ENCODE measurements at regions not wholly inside any gene's neighbourhood (a gene's known extent, or its start where the extent isn't known, plus 50 kb on each side); places are given as distances from the start of the nearest gene placed in this dataset.

DNA sequence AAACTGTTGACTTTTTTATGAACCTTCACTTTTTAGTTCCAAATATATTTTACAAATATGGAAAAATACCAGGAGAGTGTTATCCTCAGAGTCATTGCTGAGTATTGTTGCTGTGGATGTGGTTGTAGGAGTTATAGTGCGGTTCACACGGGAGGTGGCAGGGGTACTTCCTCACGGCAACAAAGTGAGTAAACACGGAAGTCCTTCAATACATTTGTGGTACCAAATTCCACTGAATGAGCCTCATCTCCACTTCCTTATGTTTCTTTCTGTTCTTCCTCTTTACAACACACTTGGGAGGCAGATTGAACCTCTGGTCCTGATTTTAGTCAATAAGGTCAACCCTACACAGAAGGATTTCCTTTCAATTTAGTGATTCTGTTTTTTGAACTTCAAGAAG is 371.8 kb downstream of the BTBD3 start:
- no peak for ATAC-seq
- TF ChIP-seq TCF4 (CRISPR knock-in tag; IDR thresholded peaks at IDR 0.05; ENCODE audit: borderline replicate concordance) (no peak), ZC3H10 (CRISPR knock-in tag; IDR thresholded peaks at IDR 0.05) (no peak), ZFP3 (CRISPR knock-in tag; IDR thresholded peaks at IDR 0.05) (no peak), ZFP30 (CRISPR knock-in tag; IDR thresholded peaks at IDR 0.05) (no peak), BACH2 (CRISPR knock-in tag; IDR thresholded peaks at IDR 0.05; ENCODE audit: borderline replicate concordance) (no peak), GLIS3 (CRISPR knock-in tag; IDR thresholded peaks at IDR 0.05) (no peak), PPARA (CRISPR knock-in tag; IDR thresholded peaks at IDR 0.05; ENCODE audit: borderline replicate concordance) (no peak), ESRRG (CRISPR knock-in tag; IDR thresholded peaks at IDR 0.05) (no peak), CSDC2 (CRISPR knock-in tag; IDR thresholded peaks at IDR 0.05) (no peak), OSR1 (CRISPR knock-in tag; IDR thresholded peaks at IDR 0.05) (no peak), TOX (CRISPR knock-in tag; IDR thresholded peaks at IDR 0.05; ENCODE audit: borderline replicate concordance) (no peak), ARNTL (CRISPR knock-in tag; IDR thresholded peaks at IDR 0.05; ENCODE audit: borderline replicate concordance, low read depth) (no peak)
- TF ChIP-seq, protein P1, sequence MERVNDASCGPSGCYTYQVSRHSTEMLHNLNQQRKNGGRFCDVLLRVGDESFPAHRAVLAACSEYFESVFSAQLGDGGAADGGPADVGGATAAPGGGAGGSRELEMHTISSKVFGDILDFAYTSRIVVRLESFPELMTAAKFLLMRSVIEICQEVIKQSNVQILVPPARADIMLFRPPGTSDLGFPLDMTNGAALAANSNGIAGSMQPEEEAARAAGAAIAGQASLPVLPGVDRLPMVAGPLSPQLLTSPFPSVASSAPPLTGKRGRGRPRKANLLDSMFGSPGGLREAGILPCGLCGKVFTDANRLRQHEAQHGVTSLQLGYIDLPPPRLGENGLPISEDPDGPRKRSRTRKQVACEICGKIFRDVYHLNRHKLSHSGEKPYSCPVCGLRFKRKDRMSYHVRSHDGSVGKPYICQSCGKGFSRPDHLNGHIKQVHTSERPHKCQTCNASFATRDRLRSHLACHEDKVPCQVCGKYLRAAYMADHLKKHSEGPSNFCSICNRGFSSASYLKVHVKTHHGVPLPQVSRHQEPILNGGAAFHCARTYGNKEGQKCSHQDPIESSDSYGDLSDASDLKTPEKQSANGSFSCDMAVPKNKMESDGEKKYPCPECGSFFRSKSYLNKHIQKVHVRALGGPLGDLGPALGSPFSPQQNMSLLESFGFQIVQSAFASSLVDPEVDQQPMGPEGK (CRISPR knock-in tag; IDR thresholded peaks at IDR 0.05; ENCODE audit: borderline replicate concordance), result no peak
- TF ChIP-seq, protein P2, sequence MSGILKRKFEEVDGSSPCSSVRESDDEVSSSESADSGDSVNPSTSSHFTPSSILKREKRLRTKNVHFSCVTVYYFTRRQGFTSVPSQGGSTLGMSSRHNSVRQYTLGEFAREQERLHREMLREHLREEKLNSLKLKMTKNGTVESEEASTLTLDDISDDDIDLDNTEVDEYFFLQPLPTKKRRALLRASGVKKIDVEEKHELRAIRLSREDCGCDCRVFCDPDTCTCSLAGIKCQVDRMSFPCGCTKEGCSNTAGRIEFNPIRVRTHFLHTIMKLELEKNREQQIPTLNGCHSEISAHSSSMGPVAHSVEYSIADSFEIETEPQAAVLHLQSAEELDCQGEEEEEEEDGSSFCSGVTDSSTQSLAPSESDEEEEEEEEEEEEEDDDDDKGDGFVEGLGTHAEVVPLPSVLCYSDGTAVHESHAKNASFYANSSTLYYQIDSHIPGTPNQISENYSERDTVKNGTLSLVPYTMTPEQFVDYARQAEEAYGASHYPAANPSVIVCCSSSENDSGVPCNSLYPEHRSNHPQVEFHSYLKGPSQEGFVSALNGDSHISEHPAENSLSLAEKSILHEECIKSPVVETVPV (CRISPR knock-in tag; IDR thresholded peaks at IDR 0.05), result no peak
- TF ChIP-seq, protein P3, sequence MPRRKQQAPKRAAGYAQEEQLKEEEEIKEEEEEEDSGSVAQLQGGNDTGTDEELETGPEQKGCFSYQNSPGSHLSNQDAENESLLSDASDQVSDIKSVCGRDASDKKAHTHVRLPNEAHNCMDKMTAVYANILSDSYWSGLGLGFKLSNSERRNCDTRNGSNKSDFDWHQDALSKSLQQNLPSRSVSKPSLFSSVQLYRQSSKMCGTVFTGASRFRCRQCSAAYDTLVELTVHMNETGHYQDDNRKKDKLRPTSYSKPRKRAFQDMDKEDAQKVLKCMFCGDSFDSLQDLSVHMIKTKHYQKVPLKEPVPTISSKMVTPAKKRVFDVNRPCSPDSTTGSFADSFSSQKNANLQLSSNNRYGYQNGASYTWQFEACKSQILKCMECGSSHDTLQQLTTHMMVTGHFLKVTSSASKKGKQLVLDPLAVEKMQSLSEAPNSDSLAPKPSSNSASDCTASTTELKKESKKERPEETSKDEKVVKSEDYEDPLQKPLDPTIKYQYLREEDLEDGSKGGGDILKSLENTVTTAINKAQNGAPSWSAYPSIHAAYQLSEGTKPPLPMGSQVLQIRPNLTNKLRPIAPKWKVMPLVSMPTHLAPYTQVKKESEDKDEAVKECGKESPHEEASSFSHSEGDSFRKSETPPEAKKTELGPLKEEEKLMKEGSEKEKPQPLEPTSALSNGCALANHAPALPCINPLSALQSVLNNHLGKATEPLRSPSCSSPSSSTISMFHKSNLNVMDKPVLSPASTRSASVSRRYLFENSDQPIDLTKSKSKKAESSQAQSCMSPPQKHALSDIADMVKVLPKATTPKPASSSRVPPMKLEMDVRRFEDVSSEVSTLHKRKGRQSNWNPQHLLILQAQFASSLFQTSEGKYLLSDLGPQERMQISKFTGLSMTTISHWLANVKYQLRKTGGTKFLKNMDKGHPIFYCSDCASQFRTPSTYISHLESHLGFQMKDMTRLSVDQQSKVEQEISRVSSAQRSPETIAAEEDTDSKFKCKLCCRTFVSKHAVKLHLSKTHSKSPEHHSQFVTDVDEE (CRISPR knock-in tag; IDR thresholded peaks at IDR 0.05), result no peak
- TF ChIP-seq, protein P4, sequence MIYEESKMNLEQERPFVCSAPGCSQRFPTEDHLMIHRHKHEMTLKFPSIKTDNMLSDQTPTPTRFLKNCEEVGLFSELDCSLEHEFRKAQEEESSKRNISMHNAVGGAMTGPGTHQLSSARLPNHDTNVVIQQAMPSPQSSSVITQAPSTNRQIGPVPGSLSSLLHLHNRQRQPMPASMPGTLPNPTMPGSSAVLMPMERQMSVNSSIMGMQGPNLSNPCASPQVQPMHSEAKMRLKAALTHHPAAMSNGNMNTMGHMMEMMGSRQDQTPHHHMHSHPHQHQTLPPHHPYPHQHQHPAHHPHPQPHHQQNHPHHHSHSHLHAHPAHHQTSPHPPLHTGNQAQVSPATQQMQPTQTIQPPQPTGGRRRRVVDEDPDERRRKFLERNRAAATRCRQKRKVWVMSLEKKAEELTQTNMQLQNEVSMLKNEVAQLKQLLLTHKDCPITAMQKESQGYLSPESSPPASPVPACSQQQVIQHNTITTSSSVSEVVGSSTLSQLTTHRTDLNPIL (CRISPR knock-in tag; IDR thresholded peaks at IDR 0.05; ENCODE audit: low read depth), result no peak

DNA sequence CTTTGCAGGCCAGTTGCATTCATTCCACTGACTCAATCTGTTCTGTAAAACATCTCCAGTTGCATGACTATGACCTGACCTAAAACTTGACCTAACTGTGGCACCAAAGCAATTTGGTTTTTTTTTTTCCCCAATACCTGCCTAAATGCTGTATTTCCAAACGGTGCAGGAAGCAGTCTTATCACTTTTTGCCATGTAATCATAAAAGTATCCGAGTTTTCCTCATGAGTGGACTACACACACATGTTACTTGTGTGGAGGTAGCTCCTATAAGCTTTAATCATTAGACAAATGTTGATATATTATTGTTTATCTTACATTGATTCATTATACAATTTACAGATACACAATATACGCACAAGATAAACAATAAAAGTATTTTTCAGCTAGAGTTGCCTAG is 373.7 kb downstream of the BTBD3 start:
- TF ChIP-seq ZNF70 (CRISPR knock-in tag; IDR thresholded peaks at IDR 0.05), result no peak
- TF ChIP-seq, protein P3 (CRISPR knock-in tag; IDR thresholded peaks at IDR 0.05), result no peak
- TF ChIP-seq OSR1 (CRISPR knock-in tag; IDR thresholded peaks at IDR 0.05), result no peak
- no peak for TF ChIP-seq BACH2 (CRISPR knock-in tag; IDR thresholded peaks at IDR 0.05; ENCODE audit: borderline replicate concordance)
- no peak for TF ChIP-seq PPARA (CRISPR knock-in tag; IDR thresholded peaks at IDR 0.05; ENCODE audit: borderline replicate concordance)
- TF ChIP-seq ZNF8 (CRISPR knock-in tag; IDR thresholded peaks at IDR 0.05), result no peak
- no peak for TF ChIP-seq ZC3H10 (CRISPR knock-in tag; IDR thresholded peaks at IDR 0.05)
- no peak for TF ChIP-seq CSDC2 (CRISPR knock-in tag; IDR thresholded peaks at IDR 0.05)
- no peak for TF ChIP-seq ISL1 (CRISPR knock-in tag; IDR thresholded peaks at IDR 0.05)
- TF ChIP-seq ARNTL (CRISPR knock-in tag; IDR thresholded peaks at IDR 0.05; ENCODE audit: borderline replicate concordance, low read depth), result no peak
- TF ChIP-seq TOX (CRISPR knock-in tag; IDR thresholded peaks at IDR 0.05; ENCODE audit: borderline replicate concordance), result no peak
- TF ChIP-seq ESRRG (CRISPR knock-in tag; IDR thresholded peaks at IDR 0.05), result no peak
- no peak for TF ChIP-seq GLIS3 (CRISPR knock-in tag; IDR thresholded peaks at IDR 0.05)
- TF ChIP-seq, protein P4 (CRISPR knock-in tag; IDR thresholded peaks at IDR 0.05; ENCODE audit: low read depth), result no peak
- no peak for TF ChIP-seq TCF4 (CRISPR knock-in tag; IDR thresholded peaks at IDR 0.05; ENCODE audit: borderline replicate concordance)
- ATAC-seq, result no peak
